Activated CD4-positive, alpha-beta T cell treated with anti-CD3 and anti-CD28 coated beads, Interleukin-2, Interleukin-4, amounts not matched to agents 100 ng/mL and 50 ng/mL, durations not matched to agents 16 hours and 8 hours (primary cell): ENCODE measurements at regions not wholly inside any gene's neighbourhood (a gene's known extent, or its start where the extent isn't known, plus 50 kb on each side); places are given as distances from the start of the nearest gene placed in this dataset.

Experiments
- DNase-seq: peaks from one replicate; pipeline ENCODE4 v3.0.0-alpha.2; 2020; ENCODE audit warnings: low spot score

DNA sequence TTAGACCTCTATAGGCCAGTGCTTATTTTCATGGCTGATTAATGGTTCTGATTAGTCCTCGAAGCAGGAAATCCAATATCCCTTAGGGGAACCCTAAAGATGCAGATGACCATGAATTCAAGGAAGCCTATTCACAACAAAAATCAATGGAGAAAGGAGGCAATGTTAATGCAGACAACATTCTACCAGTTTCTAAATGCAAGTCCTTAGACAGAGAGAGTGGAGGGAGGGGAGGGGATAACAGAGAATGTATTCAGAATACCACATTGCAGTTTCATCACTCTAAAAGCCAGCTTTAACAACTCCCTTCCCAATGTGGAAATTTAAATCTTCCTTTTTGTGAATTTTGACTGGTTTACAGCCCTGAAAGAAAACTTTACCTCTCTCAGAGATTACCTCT, 87.1 kb upstream of the POU3F2 start:
- no peak for DNase-seq

DNA sequence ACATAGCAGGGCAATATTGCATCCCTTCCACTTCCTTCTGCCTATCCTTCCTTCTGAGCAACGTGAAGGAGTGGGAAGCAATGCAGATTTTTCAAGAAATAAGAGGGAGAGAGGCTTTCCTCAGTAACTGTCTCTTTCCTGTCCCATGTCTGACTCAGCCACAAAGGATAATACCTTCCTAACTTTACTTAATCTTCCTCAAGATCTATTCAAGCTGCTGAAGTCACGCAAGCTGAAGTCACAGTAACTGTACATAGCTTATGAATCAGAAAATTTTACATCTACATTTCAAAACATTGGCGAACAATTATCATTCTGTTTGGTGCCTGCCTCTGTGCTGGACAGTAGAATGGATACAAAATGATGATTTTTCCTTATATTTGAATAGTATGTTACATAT, 86.4 kb upstream of the POU3F2 start:
- DNase-seq: no peak

DNA sequence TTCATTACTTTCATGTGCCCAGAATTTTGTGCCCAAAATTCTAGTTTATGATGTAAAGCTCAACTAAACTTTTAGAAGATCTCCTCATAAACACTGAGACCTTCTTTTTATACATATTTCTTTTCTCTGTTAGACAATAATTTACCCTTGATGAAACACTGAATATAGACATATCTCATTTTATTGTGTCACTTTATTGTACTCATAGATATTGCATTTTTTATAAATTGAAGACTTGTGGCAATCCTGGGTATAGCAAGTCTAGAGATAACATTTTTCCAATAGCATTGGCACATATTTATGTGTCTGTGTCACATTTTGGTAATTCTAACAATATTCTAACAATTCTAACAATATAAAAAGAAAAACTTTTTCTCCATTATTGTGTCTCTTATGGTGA, 74.9 kb upstream of the POU3F2 start:
- no peak for DNase-seq

DNA sequence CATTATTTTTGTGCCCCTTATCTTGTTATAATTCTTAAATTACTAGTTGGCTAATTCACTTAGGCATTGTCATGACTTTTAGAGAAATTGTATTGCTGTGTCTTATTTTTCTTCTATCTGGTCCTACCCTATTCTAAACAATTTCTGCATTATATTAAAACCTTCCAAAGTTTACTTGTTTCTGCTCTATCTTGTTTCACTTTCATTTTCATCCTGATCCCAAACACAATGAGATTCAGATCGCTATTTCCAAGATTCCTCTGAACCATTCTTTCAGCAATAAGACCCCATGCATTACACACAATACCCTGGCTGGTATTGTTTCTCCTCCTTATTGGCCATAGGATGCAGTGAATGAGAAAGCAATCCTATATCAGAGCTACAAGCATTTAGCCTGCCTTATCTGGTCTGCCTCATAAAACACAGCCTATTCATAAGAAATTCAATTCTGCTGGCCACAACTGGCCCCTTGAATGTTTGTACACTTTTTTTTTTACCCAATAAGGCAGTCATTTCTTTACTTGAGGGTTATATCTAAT, 69.9 kb upstream of the POU3F2 start:
- no peak for DNase-seq

DNA sequence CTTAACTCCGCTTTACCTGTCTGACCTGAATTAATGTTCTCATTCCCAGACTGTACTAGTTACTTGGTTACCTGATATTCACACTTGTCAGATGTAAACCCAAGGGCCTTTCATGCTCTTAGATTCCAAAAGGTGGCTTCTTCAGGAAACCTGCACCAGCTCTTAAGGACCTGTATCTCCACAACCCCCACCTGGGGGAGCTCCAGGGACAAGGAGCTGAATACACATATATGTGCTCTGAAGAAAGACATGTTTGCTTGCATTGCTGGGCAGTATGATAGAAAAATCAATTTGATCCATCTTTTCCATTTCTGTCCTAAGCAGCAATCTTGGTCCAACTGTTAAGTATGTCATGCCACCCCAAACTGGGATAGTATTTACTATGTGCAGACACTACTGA, 64.8 kb upstream of the POU3F2 start:
- no peak for DNase-seq

DNA sequence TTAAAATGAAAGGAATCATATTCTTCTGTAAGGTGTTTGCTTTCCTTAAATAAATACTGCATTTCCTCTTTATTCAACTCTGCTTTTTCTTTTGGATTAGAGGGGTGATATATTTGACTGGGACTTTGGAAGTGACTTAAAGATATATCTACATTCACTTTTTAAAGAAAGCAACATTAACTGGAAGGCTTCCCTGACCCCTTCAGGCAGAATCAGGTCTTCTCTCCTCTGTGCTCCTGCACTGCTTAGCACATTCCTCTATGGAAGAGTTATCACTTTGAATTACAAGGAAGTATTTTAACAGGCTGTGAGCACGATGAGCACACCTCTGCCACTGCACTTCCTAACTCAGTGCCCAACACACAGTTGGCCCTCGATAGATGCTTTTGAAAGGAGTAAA, 59.2 kb upstream of the POU3F2 start:
- no peak for DNase-seq

DNA sequence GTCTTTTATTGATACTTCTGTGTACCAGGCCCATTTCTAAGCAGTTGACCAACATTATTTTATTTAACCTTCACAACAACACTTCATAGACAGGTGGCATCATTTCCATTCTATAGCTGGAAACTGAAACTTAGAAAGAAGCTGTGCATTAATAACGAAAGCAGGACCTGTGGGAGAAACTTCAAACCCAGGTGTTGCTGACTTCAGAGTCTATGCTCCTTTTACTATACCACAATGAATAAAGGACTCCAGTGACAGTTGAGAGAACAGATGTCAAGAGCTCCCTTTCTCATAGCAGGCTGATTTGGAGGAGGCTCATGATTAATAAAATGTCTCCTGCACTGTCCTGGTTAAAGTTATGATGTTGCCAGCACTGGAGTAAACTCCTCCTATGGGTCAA, 56.6 kb upstream of the POU3F2 start:
- DNase-seq: peak; percentile 32

DNA sequence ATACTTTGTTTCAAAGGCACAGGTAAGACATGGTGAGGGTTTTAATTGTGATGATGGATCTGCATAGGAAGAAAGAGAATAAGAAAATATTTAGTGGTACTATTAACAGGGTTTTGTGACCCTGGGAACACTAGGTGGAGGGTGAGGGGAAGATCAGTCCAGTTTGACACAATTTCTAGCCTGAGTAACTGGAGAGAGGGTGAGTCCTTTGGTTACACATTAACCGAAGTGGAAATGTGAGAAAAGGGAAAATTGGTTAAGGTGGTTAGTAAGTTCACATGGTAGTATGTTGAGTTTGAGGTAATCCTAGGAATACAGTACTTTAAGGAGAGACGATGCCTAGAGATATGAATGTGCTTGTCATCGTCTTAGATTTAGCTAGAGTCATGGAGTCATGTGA, 54.8 kb upstream of the POU3F2 start:
- no peak for DNase-seq

DNA sequence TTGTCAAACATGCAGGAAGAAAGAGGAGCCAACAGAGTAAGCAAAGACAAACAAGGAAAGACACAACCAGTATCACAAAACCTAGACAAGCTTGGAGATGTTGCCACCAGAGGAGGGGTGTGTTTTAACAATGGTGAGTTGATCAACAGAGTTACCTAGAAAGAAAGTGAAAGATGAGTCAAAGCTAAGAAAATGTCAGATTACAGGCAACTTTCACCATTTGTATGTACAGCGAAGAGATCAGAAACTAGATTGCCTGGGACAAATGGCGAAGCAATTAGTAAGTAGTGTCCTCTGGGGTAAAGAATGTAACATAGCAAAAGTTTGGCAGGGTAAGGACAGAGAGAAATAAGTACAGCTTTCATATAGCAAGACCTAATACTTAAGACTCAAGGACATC, 51.6 kb upstream of the POU3F2 start:
- peak; percentile 2 for DNase-seq

DNA sequence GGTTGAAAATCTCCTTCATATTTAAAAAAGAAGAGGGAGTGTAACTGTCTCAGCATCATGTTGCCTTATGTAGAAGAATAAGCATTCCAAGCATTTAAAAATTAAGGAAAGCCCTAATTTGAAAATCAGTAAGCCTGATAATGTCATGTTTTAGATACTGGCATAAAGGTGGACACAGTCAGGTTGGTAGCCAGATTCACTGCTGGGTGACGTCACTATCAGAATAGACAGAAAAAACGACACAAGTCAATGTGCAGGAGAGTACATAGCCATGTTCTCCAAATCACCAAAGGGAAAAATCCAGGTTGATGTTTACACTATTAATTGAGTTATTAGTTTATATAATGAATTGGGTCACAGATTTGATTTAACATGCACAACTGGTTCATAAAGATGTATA, 50.8 kb upstream of the POU3F2 start:
- no peak for DNase-seq
